ENCODE measurements at regions not wholly inside any gene's neighbourhood (a gene's known extent, or its start where the extent isn't known, plus 50 kb on each side); places are given as distances from the start of the nearest gene placed in this dataset.

GRCh38 chr13:50404116-50404515, 388.9 kb downstream of the KCNRG start:
- no peak overlapping the region for H3K4me3 Mint-ChIP-seq
- ChIA-PET CTCF (no interaction called here), POLR2A (no interaction called here)
- H3K4me3 ChIP-seq (ENCODE audit: low read length), result no peak overlapping the region
- H3K27ac Mint-ChIP-seq, result no peak overlapping the region
- no peaks in the 10 kb centered on the region for H3K36me3 ChIP-seq (ENCODE audit: control insufficient read depth in 2 of 3, insufficient read depth in 3 of 3, low read length in 3 of 3)
- no peaks in the 10 kb centered on the region for H3K9me3 Mint-ChIP-seq
- H3K27ac ChIP-seq (ENCODE audit: low read depth, low read length), result no peak overlapping the region
- peaks cover 0 to 5% (median 2%) of the 10 kb centered on the region in 7 donors for H3K4me1 Mint-ChIP-seq
- no peaks in the 10 kb centered on the region for H3K27me3 ChIP-seq (ENCODE audit: control insufficient read depth in 2 of 2, insufficient read depth in 2 of 2, low read length in 2 of 2)
- ATAC-seq, result no peak
- peaks cover 0 to 23% (median 0%) of the 10 kb centered on the region in 5 donors for H3K27me3 Mint-ChIP-seq
- intact Hi-C loops (cut with micrococcal nuclease), result no loop called here
- no peak for DNase-seq
- no peaks in the 10 kb centered on the region for H3K9me3 ChIP-seq (ENCODE audit: control insufficient read depth in 2 of 3, low read length in 3 of 3)
- H3K36me3 Mint-ChIP-seq, result peaks cover 0 to 1% (median 0%) of the 10 kb centered on the region in 5 donors
- H3K4me1 ChIP-seq (ENCODE audit: control insufficient read depth in 2 of 2, insufficient read depth in 2 of 2, low read length in 2 of 2), result no peaks in the 10 kb centered on the region

- H3K9me3 Mint-ChIP-seq, result no peaks in the 10 kb centered on the region
- POLR2A ChIA-PET, result no interaction called here
- H3K27me3 ChIP-seq (ENCODE audit: control insufficient read depth in 2 of 2, insufficient read depth in 2 of 2, low read length in 2 of 2), result no peaks in the 10 kb centered on the region
- H3K4me3 ChIP-seq (ENCODE audit: low read length), result no peak overlapping the region
- ATAC-seq, result no peak
- peaks cover 0 to 25% (median 0%) of the 10 kb centered on the region in 5 donors for H3K27me3 Mint-ChIP-seq
- CTCF ChIA-PET, result no interaction called here
- peaks cover 0 to 8% (median 4%) of the 10 kb centered on the region in 7 donors for H3K4me1 Mint-ChIP-seq
- no peaks in the 10 kb centered on the region for H3K4me1 ChIP-seq (ENCODE audit: control insufficient read depth in 2 of 2, insufficient read depth in 2 of 2, low read length in 2 of 2)
- H3K36me3 ChIP-seq (ENCODE audit: control insufficient read depth in 2 of 3, insufficient read depth in 3 of 3, low read length in 3 of 3), result no peaks in the 10 kb centered on the region
- no peak overlapping the region for H3K27ac Mint-ChIP-seq
- H3K27ac ChIP-seq (ENCODE audit: low read depth, low read length), result no peak overlapping the region
- H3K9me3 ChIP-seq (ENCODE audit: control insufficient read depth in 2 of 3, low read length in 3 of 3), result no peaks in the 10 kb centered on the region
- peaks cover 0 to 2% (median 0%) of the 10 kb centered on the region in 5 donors for H3K36me3 Mint-ChIP-seq
- no peak for DNase-seq
- intact Hi-C loops (cut with micrococcal nuclease), result no loop called here
- no peak overlapping the region for H3K4me3 Mint-ChIP-seq
Measured at GRCh38 chr13:50404769-50405168, 389.5 kb downstream of the KCNRG start.

- intact Hi-C loops (cut with micrococcal nuclease), result no loop called here
- DNase-seq, result no peak
- Mint-ChIP-seq H3K9me3 (no peaks in the 10 kb centered on the region), H3K27me3 (peaks cover 0 to 31% (median 0%) of the 10 kb centered on the region in 5 donors), H3K36me3 (peaks cover 0 to 2% (median 0%) of the 10 kb centered on the region in 5 donors), H3K4me3 (no peak overlapping the region), H3K27ac (no peak overlapping the region), H3K4me1 (peaks cover 0 to 8% (median 4%) of the 10 kb centered on the region in 7 donors)
- no peaks in the 10 kb centered on the region for H3K36me3 ChIP-seq (ENCODE audit: control insufficient read depth in 2 of 3, insufficient read depth in 3 of 3, low read length in 3 of 3)
- H3K4me3 ChIP-seq (ENCODE audit: low read length), result no peak overlapping the region
- ChIA-PET CTCF (interaction anchor here (0.5 kb wide), 1 partner anchor 159 kb away, joined by 5 read pairs; no protein-coding TSS in a partner anchor), POLR2A (no interaction called here)
- H3K4me1 ChIP-seq (ENCODE audit: control insufficient read depth in 2 of 2, insufficient read depth in 2 of 2, low read length in 2 of 2), result no peaks in the 10 kb centered on the region
- ATAC-seq, result no peak
- H3K27ac ChIP-seq (ENCODE audit: low read depth, low read length), result no peak overlapping the region
- H3K9me3 ChIP-seq (ENCODE audit: control insufficient read depth in 2 of 3, low read length in 3 of 3), result no peaks in the 10 kb centered on the region
- no peaks in the 10 kb centered on the region for H3K27me3 ChIP-seq (ENCODE audit: control insufficient read depth in 2 of 2, insufficient read depth in 2 of 2, low read length in 2 of 2)
Measured at GRCh38 chr13:50406831-50407230, 391.6 kb downstream of the KCNRG start.

GRCh38 chr13:50408068-50408467, 392.8 kb downstream of the KCNRG start:
- H3K4me1 ChIP-seq (ENCODE audit: control insufficient read depth in 2 of 2, insufficient read depth in 2 of 2, low read length in 2 of 2), result no peaks in the 10 kb centered on the region
- Mint-ChIP-seq H3K27ac (no peak overlapping the region), H3K4me1 (peaks cover 0 to 8% (median 4%) of the 10 kb centered on the region in 7 donors), H3K9me3 (no peaks in the 10 kb centered on the region), H3K27me3 (peaks cover 0 to 33% (median 3%) of the 10 kb centered on the region in 5 donors), H3K36me3 (peaks cover 0 to 2% (median 0%) of the 10 kb centered on the region in 5 donors), H3K4me3 (no peak overlapping the region)
- ChIA-PET POLR2A (no interaction called here), CTCF (no interaction called here)
- intact Hi-C loops (cut with micrococcal nuclease), result no loop called here
- no peaks in the 10 kb centered on the region for H3K27me3 ChIP-seq (ENCODE audit: control insufficient read depth in 2 of 2, insufficient read depth in 2 of 2, low read length in 2 of 2)
- H3K36me3 ChIP-seq (ENCODE audit: control insufficient read depth in 2 of 3, insufficient read depth in 3 of 3, low read length in 3 of 3), result no peaks in the 10 kb centered on the region
- no peak overlapping the region for H3K4me3 ChIP-seq (ENCODE audit: low read length)
- no peaks in the 10 kb centered on the region for H3K9me3 ChIP-seq (ENCODE audit: control insufficient read depth in 2 of 3, low read length in 3 of 3)
- DNase-seq (no peak), ATAC-seq (no peak)
- H3K27ac ChIP-seq (ENCODE audit: low read depth, low read length), result no peak overlapping the region

GRCh38 chr13:50409220-50409619, 394.0 kb downstream of the KCNRG start:
- Mint-ChIP-seq H3K4me3 (no peak overlapping the region), H3K27ac (no peak overlapping the region), H3K4me1 (peaks cover 0 to 8% (median 4%) of the 10 kb centered on the region in 7 donors), H3K27me3 (peaks cover 0 to 36% (median 7%) of the 10 kb centered on the region in 5 donors), H3K36me3 (peaks cover 0 to 2% (median 0%) of the 10 kb centered on the region in 5 donors), H3K9me3 (peaks cover 0 to 3% (median 0%) of the 10 kb centered on the region in 11 donors)
- no peaks in the 10 kb centered on the region for H3K27me3 ChIP-seq (ENCODE audit: control insufficient read depth in 2 of 2, insufficient read depth in 2 of 2, low read length in 2 of 2)
- DNase-seq (peak in 1 of 9 donors; percentile 2), ATAC-seq (no peak)
- no peak overlapping the region for H3K27ac ChIP-seq (ENCODE audit: low read depth, low read length)
- ChIA-PET CTCF (no interaction called here), POLR2A (no interaction called here)
- H3K36me3 ChIP-seq (ENCODE audit: control insufficient read depth in 2 of 3, insufficient read depth in 3 of 3, low read length in 3 of 3), result no peaks in the 10 kb centered on the region
- no peak overlapping the region for H3K4me3 ChIP-seq (ENCODE audit: low read length)
- intact Hi-C loops (cut with micrococcal nuclease), result no loop called here
- H3K9me3 ChIP-seq (ENCODE audit: control insufficient read depth in 2 of 3, low read length in 3 of 3), result no peaks in the 10 kb centered on the region
- H3K4me1 ChIP-seq (ENCODE audit: control insufficient read depth in 2 of 2, insufficient read depth in 2 of 2, low read length in 2 of 2), result no peaks in the 10 kb centered on the region

- POLR2A ChIA-PET, result no interaction called here
Measured at GRCh38 chr13:50410921-50411746, 395.9 kb downstream of the KCNRG start.

More at GRCh38 chr13:50410921-50411746, 395.9 kb downstream of the KCNRG start:
- peaks cover 0 to 8% (median 5%) of the 10 kb centered on the region in 5 donors for H3K36me3 Mint-ChIP-seq
- Histone ChIP-seq H3K9me3 (ENCODE audit: control insufficient read depth in 2 of 3, low read length in 3 of 3) (no peaks in the 10 kb centered on the region), H3K27me3 (ENCODE audit: control insufficient read depth in 2 of 2, insufficient read depth in 2 of 2, low read length in 2 of 2) (no peaks in the 10 kb centered on the region), H3K4me3 (ENCODE audit: low read length) (no peak overlapping the region), H3K4me1 (ENCODE audit: control insufficient read depth in 2 of 2, insufficient read depth in 2 of 2, low read length in 2 of 2) (no peaks in the 10 kb centered on the region), H3K27ac (ENCODE audit: low read depth, low read length) (no peak overlapping the region), H3K36me3 (ENCODE audit: control insufficient read depth in 2 of 3, insufficient read depth in 3 of 3, low read length in 3 of 3) (no peaks in the 10 kb centered on the region)
- intact Hi-C loops (cut with micrococcal nuclease), result no loop called here
- peaks cover 0 to 8% (median 4%) of the 10 kb centered on the region in 7 donors for H3K4me1 Mint-ChIP-seq
- H3K27me3 Mint-ChIP-seq, result peaks cover 0 to 31% (median 7%) of the 10 kb centered on the region in 5 donors
- DNase-seq (no peak), ATAC-seq (no peak)
- peak overlapping the region in 1 of 9 donors; percentile 51 for H3K27ac Mint-ChIP-seq
- H3K9me3 Mint-ChIP-seq, result peaks cover 0 to 14% (median 5%) of the 10 kb centered on the region in 11 donors
- H3K4me3 Mint-ChIP-seq, result no peak overlapping the region
- CTCF ChIA-PET, result no interaction called here

Measured in naive thymus-derived CD4-positive, alpha-beta T cell (primary cell).